GM23338 (cell line): ENCODE measurements at regions not wholly inside any gene's neighbourhood (a gene's known extent, or its start where the extent isn't known, plus 50 kb on each side); places are given as distances from the start of the nearest gene placed in this dataset.

Source experiments
- ATAC-seq: fragments of 200-7000 bp; cut with Tn5 transposase; 3 replicates; pipeline ENCODE4 v1.9.1; 2020
- DNase-seq: peaks from one replicate; pipeline ENCODE4 v3.0.0-alpha.2; 2015; ENCODE audit warnings: low spot score
- H2AFZ ChIP-seq: fragments of 200-600 bp; sonication (generic); 2 replicates; pipeline ENCODE4 v1.8.0; 2016; ENCODE audit warnings: antibody characterized with exemption, mild to moderate bottlenecking, moderate library complexity
- H3F3A ChIP-seq: fragments of 200-600 bp; sonication (generic); replicated peaks from 2 replicates; pipeline ENCODE4 v1.8.0; 2017; ENCODE audit warnings: antibody characterized with exemption, mixed run types, low read depth
- H3K27ac ChIP-seq: fragments of 200-600 bp; sonication (generic); 2 replicates; pipeline ENCODE4 v1.6.1; 2016; ENCODE audit warnings: low read depth
- H3K27me3 ChIP-seq: fragments of 200-600 bp; sonication (generic); 2 replicates; pipeline ENCODE4 v1.8.0; 2016; ENCODE audit warnings: mild to moderate bottlenecking, mixed run types, moderate library complexity; ENCODE audit not compliant: insufficient read depth
- H3K36me3 ChIP-seq: fragments of 200-600 bp; sonication (generic); 2 replicates; pipeline ENCODE4 v1.8.0; 2016; ENCODE audit warnings: mild to moderate bottlenecking; ENCODE audit not compliant: insufficient read depth
- H3K4me1 ChIP-seq: fragments of 200-600 bp; sonication (generic); 2 replicates; pipeline ENCODE4 v1.8.0; 2016; ENCODE audit warnings: mild to moderate bottlenecking, moderate library complexity; ENCODE audit not compliant: insufficient read depth
- H3K4me2 ChIP-seq: fragments of 200-600 bp; sonication (generic); 2 replicates; pipeline ENCODE4 v1.7.1; 2017; ENCODE audit warnings: mixed run types
- H3K4me3 ChIP-seq: fragments of 200-600 bp; sonication (generic); 2 replicates; pipeline ENCODE4 v1.6.1; 2016; ENCODE audit warnings: mixed run types
- H3K79me2 ChIP-seq: fragments of 200-600 bp; sonication (generic); replicated peaks from 2 replicates; pipeline ENCODE4 v1.8.0; 2017; ENCODE audit warnings: mild to moderate bottlenecking; ENCODE audit not compliant: insufficient read depth
- H3K9me2 ChIP-seq: fragments of 200-600 bp; sonication (generic); 2 replicates; pipeline ENCODE4 v1.8.0; 2017; ENCODE audit not compliant: insufficient read depth
- H4K20me1 ChIP-seq: fragments of 200-600 bp; sonication (generic); replicated peaks from 2 replicates; pipeline ENCODE4 v1.8.0; 2017; ENCODE audit warnings: mild to moderate bottlenecking; ENCODE audit not compliant: insufficient read depth
- H3K27ac Mint-ChIP-seq: 2 replicates; pipeline ENCODE4 v1.8.0; 2020; ENCODE audit warnings: inconsistent platforms, mild to moderate bottlenecking, moderate library complexity, mixed read lengths
- H3K27me3 Mint-ChIP-seq: 3 replicates; pipeline ENCODE4 v1.8.0; 2022; ENCODE audit warnings: low read depth, mild to moderate bottlenecking, moderate library complexity, mixed read lengths, inconsistent platforms; ENCODE audit not compliant: insufficient read depth, poor library complexity
- H3K36me3 Mint-ChIP-seq: 3 replicates; pipeline ENCODE4 v1.8.0; 2021; ENCODE audit warnings: low read depth, mild to moderate bottlenecking, inconsistent platforms, moderate library complexity, mixed read lengths
- H3K4me1 Mint-ChIP-seq: 3 replicates; pipeline ENCODE4 v1.8.0; 2020; ENCODE audit warnings: mild to moderate bottlenecking, inconsistent platforms, mixed read lengths
- H3K4me3 Mint-ChIP-seq: 3 replicates; pipeline ENCODE4 v1.8.0; 2021; ENCODE audit warnings: moderate library complexity, mild to moderate bottlenecking, inconsistent platforms, mixed read lengths
- H3K9me3 Mint-ChIP-seq: 3 replicates; pipeline ENCODE4 v1.8.0; 2020; ENCODE audit warnings: moderate library complexity, mild to moderate bottlenecking, inconsistent platforms, mixed read lengths
- CREB1 ChIP-seq: fragments of 250-450 bp; sonication (Bioruptor Pico); IDR thresholded peaks from 2 replicates; pipeline ENCODE4 v1.5.0; 2020; ENCODE audit warnings: low read depth, mild to moderate bottlenecking, moderate library complexity
- CTCF ChIP-seq, 2 experiments: fragments of 200-600 bp in 1 of 2; sonication (generic) in 1 of 2; conservative IDR thresholded peaks; 2 replicates each; pipeline versions ENCODE4 v1.5.1 to v1.6.1; 2016 to 2017; ENCODE audit warnings: antibody characterized with exemption in 2 of 2, low read depth in 2 of 2, mild to moderate bottlenecking in 2 of 2, moderate library complexity in 1 of 2
- ETS1 ChIP-seq: IDR thresholded peaks from 2 replicates; pipeline ENCODE4 v1.6.1; 2016; ENCODE audit warnings: antibody characterized with exemption
- EZH2 ChIP-seq: fragments of 200-600 bp; sonication (generic); IDR thresholded peaks from one replicate; pipeline ENCODE4 v1.8.0; 2017; ENCODE audit warnings: antibody characterized with exemption, mild to moderate bottlenecking, low read depth; ENCODE audit not compliant: unreplicated experiment
- EZH2phosphoT487 ChIP-seq: fragments of 200-600 bp; sonication (generic); IDR thresholded peaks from one replicate; pipeline ENCODE4 v1.8.1; 2018; ENCODE audit warnings: antibody characterized with exemption; ENCODE audit not compliant: unreplicated experiment
- JUNB ChIP-seq: IDR thresholded peaks from one replicate; pipeline ENCODE4 v1.6.1; 2016; ENCODE audit warnings: antibody characterized with exemption; ENCODE audit not compliant: unreplicated experiment
- NANOG ChIP-seq: IDR thresholded peaks from 2 replicates; pipeline ENCODE4 v1.6.1; 2016; ENCODE audit warnings: antibody characterized with exemption, borderline replicate concordance
- POLR2AphosphoS5 ChIP-seq: IDR thresholded peaks from 2 replicates; pipeline ENCODE4 v1.6.1; 2016; ENCODE audit warnings: antibody characterized with exemption, low read depth
- REST ChIP-seq: IDR thresholded peaks from one replicate; pipeline ENCODE4 v1.6.1; 2018; ENCODE audit warnings: antibody characterized with exemption; ENCODE audit not compliant: unreplicated experiment
- STAT1 ChIP-seq: IDR thresholded peaks from one replicate; pipeline ENCODE4 v1.6.1; 2016; ENCODE audit warnings: antibody characterized with exemption; ENCODE audit not compliant: unreplicated experiment
- ZNF114 ChIP-seq: fragments of 250-450 bp; sonication (Bioruptor Pico); IDR thresholded peaks from 2 replicates; pipeline ENCODE4 v1.5.0; 2020; ENCODE audit warnings: mild to moderate bottlenecking, moderate library complexity
- ZNF331 ChIP-seq: fragments of 250-450 bp; sonication (Bioruptor Pico); IDR thresholded peaks from 2 replicates; pipeline ENCODE4 v1.5.0; 2020; ENCODE audit warnings: low read depth, mild to moderate bottlenecking, moderate library complexity
- ZNF462 ChIP-seq: fragments of 250-450 bp; sonication (Bioruptor Pico); IDR thresholded peaks from 2 replicates; pipeline ENCODE4 v1.5.0; 2020; ENCODE audit warnings: mild to moderate bottlenecking, moderate library complexity

- ATAC-seq (no peak), DNase-seq (no peak)
- H3K27ac Mint-ChIP-seq = no peak overlapping the region
- Histone ChIP-seq H3K36me3 (no peaks in the 10 kb centered on the region), H3K4me3 (no peak overlapping the region), H3K27ac (no peak overlapping the region), H3K9me2 (no peaks in the 10 kb centered on the region), H3K4me1 (no peaks in the 10 kb centered on the region), H3F3A (no peaks in the 10 kb centered on the region), H3K79me2 (no peaks in the 10 kb centered on the region), H4K20me1 (no peaks in the 10 kb centered on the region), H3K27me3 (no peaks in the 10 kb centered on the region), H2AFZ (no peak overlapping the region), H3K4me2 (no peak overlapping the region)
- H3K36me3 Mint-ChIP-seq = no peaks in the 10 kb centered on the region
- H3K4me3 Mint-ChIP-seq = no peak overlapping the region
- TF ChIP-seq ZNF114 (CRISPR knock-in tag) = no peak
- no peak for TF ChIP-seq NANOG
- no peak for TF ChIP-seq POLR2AphosphoS5
- TF ChIP-seq REST = no peak
- no peak for TF ChIP-seq ZNF331 (CRISPR knock-in tag)
- TF ChIP-seq JUNB = no peak
- no peak for TF ChIP-seq STAT1
- no peak for TF ChIP-seq CREB1 (CRISPR knock-in tag)
- TF ChIP-seq CTCF (conservative IDR thresholded peaks at IDR 0.05; ENCODE audit: low read depth in 2 of 2) = no peak
- no peak for TF ChIP-seq ZNF462 (CRISPR knock-in tag)
- TF ChIP-seq EZH2 = no peak
- no peak for TF ChIP-seq ETS1
- no peak for TF ChIP-seq EZH2phosphoT487
- no peaks in the 10 kb centered on the region for H3K4me1 Mint-ChIP-seq
- H3K27me3 Mint-ChIP-seq = no peaks in the 10 kb centered on the region
- no peaks in the 10 kb centered on the region for H3K9me3 Mint-ChIP-seq
Measured at GRCh38 chr18:65628390-65628789, 122.4 kb upstream of the CDH7 start.
